GM21825 (cell line): ENCODE measurements at regions not wholly inside any gene's neighbourhood (a gene's known extent, or its start where the extent isn't known, plus 50 kb on each side); places are given as distances from the start of the nearest gene placed in this dataset.
"Not testable (repeated sequence)": the region's sequence is repeated elsewhere in the genome, so short reads cannot be mapped to it uniquely, and the experiment has no call there.

Experiments
- ATAC-seq: cut with Tn5 transposase; IDR thresholded peaks from one replicate; pipeline ENCODE4 v1.9.1; 2021; ENCODE audit warnings: mild to moderate bottlenecking, moderate library complexity; ENCODE audit not compliant: unreplicated experiment

GRCh38 chr12:68387338-68387737 lies 55.2 kb upstream of the MDM1 start:
- ATAC-seq = no peak

- ATAC-seq = no peak
Measured at GRCh38 chr12:68389305-68389704, 57.1 kb upstream of the MDM1 start.

- no peak for ATAC-seq
Measured at GRCh38 chr12:68391937-68392336, 59.8 kb upstream of the MDM1 start.

- no peak for ATAC-seq
Measured at GRCh38 chr12:68392376-68392775, 60.2 kb upstream of the MDM1 start.

- no peak for ATAC-seq
Measured at GRCh38 chr12:68393417-68393816, 61.3 kb upstream of the MDM1 start.

- no peak for ATAC-seq
Measured at GRCh38 chr12:68397566-68398158, 65.5 kb upstream of the MDM1 start.

- not testable (repeated sequence) for ATAC-seq
Measured at GRCh38 chr12:68398689-68399088, 66.5 kb upstream of the MDM1 start.

- ATAC-seq = no peak
Measured at GRCh38 chr12:68400226-68400829, 68.2 kb upstream of the MDM1 start.

GRCh38 chr12:68402422-68402821 lies 70.3 kb upstream of the MDM1 start:
- no peak for ATAC-seq

GRCh38 chr12:68403296-68403695 lies 71.1 kb upstream of the MDM1 start:
- no peak for ATAC-seq

- ATAC-seq = no peak
Measured at GRCh38 chr12:68403711-68404110, 71.5 kb upstream of the MDM1 start.

- no peak for ATAC-seq
Measured at GRCh38 chr12:68405343-68405781, 73.2 kb upstream of the MDM1 start.

- ATAC-seq = no peak
Measured at GRCh38 chr12:68406134-68406576, 74.0 kb upstream of the MDM1 start.

GRCh38 chr12:68406911-68407310 lies 74.7 kb upstream of the MDM1 start:
- no peak for ATAC-seq

- ATAC-seq = no peak
Measured at GRCh38 chr12:68410018-68410660, 78.0 kb upstream of the MDM1 start.

- ATAC-seq = no peak
Measured at GRCh38 chr12:68411371-68411770, 79.2 kb upstream of the MDM1 start.

GRCh38 chr12:68414988-68415387 lies 82.8 kb upstream of the MDM1 start:
- ATAC-seq = no peak

GRCh38 chr12:68416350-68416749 lies 84.2 kb upstream of the MDM1 start:
- no peak for ATAC-seq

GRCh38 chr12:68416826-68417225 lies 84.7 kb upstream of the MDM1 start:
- ATAC-seq = no peak

- no peak for ATAC-seq
Measured at GRCh38 chr12:68418137-68418460, 85.9 kb upstream of the MDM1 start.

- ATAC-seq = no peak
Measured at GRCh38 chr12:68420225-68421010, 88.3 kb upstream of the MDM1 start.

- ATAC-seq = no peak
Measured at GRCh38 chr12:68422159-68422558, 90.0 kb upstream of the MDM1 start.
